ENCODE measurements at regions not wholly inside any gene's neighbourhood (a gene's known extent, or its start where the extent isn't known, plus 50 kb on each side); places are given as distances from the start of the nearest gene placed in this dataset.

GRCh38 chr11:80533463-80533862 is 1092.6 kb upstream of the TENM4 start:
- intact Hi-C loops (cut with micrococcal nuclease), result no loop called here
- DNase-seq (no peak), ATAC-seq (no peak)
- Mint-ChIP-seq H3K4me3 (no peak overlapping the region), H3K9me3 (peaks cover 8% of the 10 kb centered on the region), H3K4me1 (ENCODE audit: low read depth) (no peaks in the 10 kb centered on the region), H3K36me3 (ENCODE audit: low read depth) (no peaks in the 10 kb centered on the region), H3K27ac (no peak overlapping the region), H3K27me3 (no peaks in the 10 kb centered on the region)
- CTCF ChIA-PET, result no interaction called here
- POLR2A ChIA-PET, result no interaction called here
- no peak for TF ChIP-seq CTCF (IDR thresholded peaks at IDR 0.05)

- CTCF ChIA-PET, result no interaction called here
- no peak for TF ChIP-seq CTCF (IDR thresholded peaks at IDR 0.05)
- H3K27me3 Mint-ChIP-seq, result no peaks in the 10 kb centered on the region
- no peaks in the 10 kb centered on the region for H3K36me3 Mint-ChIP-seq (ENCODE audit: low read depth)
- ATAC-seq (no peak), DNase-seq (no peak)
- H3K27ac Mint-ChIP-seq, result no peak overlapping the region
- H3K4me1 Mint-ChIP-seq (ENCODE audit: low read depth), result no peaks in the 10 kb centered on the region
- H3K4me3 Mint-ChIP-seq, result no peak overlapping the region
- intact Hi-C loops (cut with micrococcal nuclease), result no loop called here
- POLR2A ChIA-PET, result no interaction called here
- peaks cover 8% of the 10 kb centered on the region for H3K9me3 Mint-ChIP-seq
Observed at GRCh38 chr11:80532633-80533232, 1091.9 kb upstream of the TENM4 start.

- no peak for TF ChIP-seq CTCF (IDR thresholded peaks at IDR 0.05)
- POLR2A ChIA-PET, result no interaction called here
- no peaks in the 10 kb centered on the region for H3K27me3 Mint-ChIP-seq
- ATAC-seq, result no peak
- CTCF ChIA-PET, result no interaction called here
- DNase-seq, result no peak
- H3K27ac Mint-ChIP-seq, result no peak overlapping the region
- intact Hi-C loops (cut with micrococcal nuclease), result no loop called here
- H3K9me3 Mint-ChIP-seq, result peaks cover 11% of the 10 kb centered on the region
- H3K36me3 Mint-ChIP-seq (ENCODE audit: low read depth), result no peaks in the 10 kb centered on the region
- H3K4me3 Mint-ChIP-seq, result no peak overlapping the region
- H3K4me1 Mint-ChIP-seq (ENCODE audit: low read depth), result no peaks in the 10 kb centered on the region
Observed at GRCh38 chr11:80529726-80530125, 1088.9 kb upstream of the TENM4 start.

- Mint-ChIP-seq H3K4me1 (ENCODE audit: low read depth) (no peaks in the 10 kb centered on the region), H3K4me3 (no peak overlapping the region), H3K36me3 (ENCODE audit: low read depth) (no peaks in the 10 kb centered on the region), H3K9me3 (peaks cover 3% of the 10 kb centered on the region), H3K27ac (no peak overlapping the region), H3K27me3 (no peaks in the 10 kb centered on the region)
- POLR2A ChIA-PET, result no interaction called here
- intact Hi-C loops (cut with micrococcal nuclease), result no loop called here
- DNase-seq (no peak), ATAC-seq (no peak)
- TF ChIP-seq CTCF (IDR thresholded peaks at IDR 0.05), result no peak
- CTCF ChIA-PET, result no interaction called here
Observed at GRCh38 chr11:80525663-80526405, 1085.0 kb upstream of the TENM4 start.

GRCh38 chr11:80524349-80524748 is 1083.5 kb upstream of the TENM4 start:
- ChIA-PET CTCF (no interaction called here), POLR2A (no interaction called here)
- H3K27ac Mint-ChIP-seq, result no peak overlapping the region
- H3K9me3 Mint-ChIP-seq, result peaks cover 3% of the 10 kb centered on the region
- DNase-seq, result no peak
- no peaks in the 10 kb centered on the region for H3K27me3 Mint-ChIP-seq
- H3K36me3 Mint-ChIP-seq (ENCODE audit: low read depth), result no peaks in the 10 kb centered on the region
- H3K4me3 Mint-ChIP-seq, result no peak overlapping the region
- H3K4me1 Mint-ChIP-seq (ENCODE audit: low read depth), result no peaks in the 10 kb centered on the region
- intact Hi-C loops (cut with micrococcal nuclease), result no loop called here
- ATAC-seq, result no peak
- TF ChIP-seq CTCF (IDR thresholded peaks at IDR 0.05), result no peak
